Stimulated activated effector memory CD8-positive, alpha-beta T cell treated with anti-CD3 and anti-CD28 coated beads, Interleukin-12 subunit alpha, Interleukin-12 subunit beta, amount 100 ng/mL, for 72 hours (primary cell): ENCODE measurements at regions not wholly inside any gene's neighbourhood (a gene's known extent, or its start where the extent isn't known, plus 50 kb on each side); places are given as distances from the start of the nearest gene placed in this dataset.

ENCODE experiments used
- ATAC-seq: fragments of 150-1000 bp; cut with Tn5 transposase; 2 replicates; pipeline ENCODE4 v1.10.0; 2021
- DNase-seq, 2 donors: peaks; one replicate each; pipeline ENCODE4 v3.0.0; 2021 to 2022; ENCODE audit warnings: low spot score in 2 of 2
- H3K27ac Mint-ChIP-seq: one replicate; pipeline ENCODE4 v1.8.0; 2022; ENCODE audit warnings: mild to moderate bottlenecking, mixed read lengths
- H3K36me3 Mint-ChIP-seq: one replicate; pipeline ENCODE4 v1.8.0; 2022; ENCODE audit warnings: mild to moderate bottlenecking, mixed read lengths
- H3K4me1 Mint-ChIP-seq: one replicate; pipeline ENCODE4 v1.8.0; 2022; ENCODE audit warnings: mixed read lengths
- H3K4me3 Mint-ChIP-seq: one replicate; pipeline ENCODE4 v1.8.0; 2022; ENCODE audit warnings: mild to moderate bottlenecking, mixed read lengths
- H3K9me3 Mint-ChIP-seq: one replicate; pipeline ENCODE4 v1.8.0; 2022; ENCODE audit warnings: mixed read lengths

DNA sequence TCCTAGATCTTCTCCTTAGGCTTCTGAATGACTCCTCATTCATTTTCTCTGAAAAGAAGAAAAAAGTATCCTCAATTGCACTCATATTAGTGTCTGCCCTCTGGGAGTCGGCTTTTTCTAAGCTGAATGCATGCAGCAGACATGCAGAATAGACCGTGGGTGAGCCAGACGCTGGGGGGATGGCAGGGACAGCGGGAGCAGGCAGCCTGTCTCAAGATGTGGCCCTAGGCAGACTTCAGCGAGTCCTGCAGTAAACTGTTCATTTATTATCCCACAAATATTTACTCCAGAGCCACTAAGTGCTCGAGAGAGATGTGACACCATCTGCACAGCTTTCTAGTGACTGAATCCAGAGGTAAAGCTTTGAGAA, 164.9 kb upstream of the RAI14 start:
- DNase-seq (no peak), ATAC-seq (no peak)
- Mint-ChIP-seq H3K36me3 (no peaks in the 10 kb centered on the region), H3K4me3 (no peak overlapping the region), H3K4me1 (peaks cover 3% of the 10 kb centered on the region), H3K27ac (no peak overlapping the region), H3K9me3 (no peaks in the 10 kb centered on the region)

DNA sequence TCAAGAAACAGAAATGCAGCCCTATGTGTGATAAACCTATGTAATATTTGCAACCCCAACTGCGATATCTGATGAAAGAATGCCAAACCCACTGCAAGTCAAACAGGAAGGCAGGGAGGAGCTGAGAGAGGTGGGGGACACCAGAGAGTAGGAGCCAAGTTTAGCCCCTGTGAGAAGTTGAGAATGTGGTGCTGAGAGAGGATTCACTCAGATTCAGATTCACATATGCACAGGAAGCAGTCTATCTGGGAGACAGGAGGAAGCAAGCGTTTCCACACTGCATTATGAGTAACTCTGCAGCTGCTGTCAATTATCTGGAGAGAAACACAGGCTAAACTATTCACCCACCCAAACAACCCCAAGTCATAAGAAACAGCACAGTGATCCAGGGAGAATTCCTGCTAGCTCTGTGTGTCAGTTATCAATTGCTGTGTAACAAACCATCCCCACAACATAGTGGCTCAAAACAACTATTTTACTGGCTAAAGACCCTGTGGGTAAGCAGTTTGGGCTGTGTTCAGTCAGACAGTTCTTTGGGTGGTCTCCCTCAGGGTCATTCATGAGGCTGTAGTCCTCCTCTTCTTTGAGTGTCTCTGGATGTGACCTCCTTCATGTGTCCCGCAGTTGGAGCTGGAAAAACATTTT, 161.9 kb upstream of the RAI14 start:
- Mint-ChIP-seq H3K9me3 (no peaks in the 10 kb centered on the region), H3K4me1 (peaks cover 10% of the 10 kb centered on the region), H3K36me3 (no peaks in the 10 kb centered on the region), H3K27ac (no peak overlapping the region), H3K4me3 (no peak overlapping the region)
- DNase-seq (no peak), ATAC-seq (no peak)

DNA sequence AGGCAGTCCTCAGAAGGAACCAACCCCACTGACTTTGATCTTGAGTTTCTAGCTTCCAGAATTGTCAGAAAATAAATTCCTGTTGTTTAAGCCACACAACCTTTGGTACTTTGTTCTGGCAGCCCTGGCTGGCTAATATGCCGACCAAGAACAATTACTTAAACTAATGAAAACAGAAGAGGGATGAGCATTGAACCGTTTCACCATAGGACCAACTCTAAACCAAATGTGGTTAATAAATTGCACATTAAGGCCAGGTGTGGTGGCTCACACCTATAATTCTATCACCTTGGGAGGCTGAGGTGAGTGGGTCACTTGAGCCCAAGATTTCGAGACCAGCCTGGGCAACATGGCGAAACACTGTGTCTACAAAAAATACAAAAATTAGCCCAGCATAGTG, 160.9 kb upstream of the RAI14 start:
- no peak overlapping the region for H3K27ac Mint-ChIP-seq
- no peaks in the 10 kb centered on the region for H3K9me3 Mint-ChIP-seq
- ATAC-seq (no peak), DNase-seq (no peak)
- peaks cover 14% of the 10 kb centered on the region for H3K4me1 Mint-ChIP-seq
- no peak overlapping the region for H3K4me3 Mint-ChIP-seq
- H3K36me3 Mint-ChIP-seq: no peaks in the 10 kb centered on the region

DNA sequence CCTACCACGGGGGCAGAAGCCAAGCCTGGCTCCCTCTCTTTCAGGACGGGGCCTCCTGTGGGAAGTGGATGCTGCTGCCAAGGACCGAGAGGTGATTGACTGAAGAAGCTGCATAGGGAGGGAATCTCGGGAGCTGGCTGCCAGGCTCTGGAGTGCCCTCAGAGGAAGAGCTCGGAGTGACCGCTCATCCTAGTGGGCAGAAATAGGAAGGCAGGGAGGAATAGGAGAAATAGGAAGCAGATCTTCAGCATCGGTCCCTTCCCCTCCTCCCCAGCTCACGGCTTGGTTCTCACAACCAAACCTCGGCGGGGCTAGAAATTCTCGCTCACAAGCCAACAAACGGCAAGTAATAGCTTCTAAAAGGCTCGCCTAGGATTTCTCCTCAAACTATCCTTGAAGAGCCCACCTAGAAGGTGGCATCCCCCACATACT, 159.9 kb upstream of the RAI14 start:
- Mint-ChIP-seq H3K36me3 (no peaks in the 10 kb centered on the region), H3K27ac (no peak overlapping the region), H3K9me3 (no peaks in the 10 kb centered on the region), H3K4me1 (peaks cover 14% of the 10 kb centered on the region), H3K4me3 (no peak overlapping the region)
- ATAC-seq: no peak
- no peak for DNase-seq

DNA sequence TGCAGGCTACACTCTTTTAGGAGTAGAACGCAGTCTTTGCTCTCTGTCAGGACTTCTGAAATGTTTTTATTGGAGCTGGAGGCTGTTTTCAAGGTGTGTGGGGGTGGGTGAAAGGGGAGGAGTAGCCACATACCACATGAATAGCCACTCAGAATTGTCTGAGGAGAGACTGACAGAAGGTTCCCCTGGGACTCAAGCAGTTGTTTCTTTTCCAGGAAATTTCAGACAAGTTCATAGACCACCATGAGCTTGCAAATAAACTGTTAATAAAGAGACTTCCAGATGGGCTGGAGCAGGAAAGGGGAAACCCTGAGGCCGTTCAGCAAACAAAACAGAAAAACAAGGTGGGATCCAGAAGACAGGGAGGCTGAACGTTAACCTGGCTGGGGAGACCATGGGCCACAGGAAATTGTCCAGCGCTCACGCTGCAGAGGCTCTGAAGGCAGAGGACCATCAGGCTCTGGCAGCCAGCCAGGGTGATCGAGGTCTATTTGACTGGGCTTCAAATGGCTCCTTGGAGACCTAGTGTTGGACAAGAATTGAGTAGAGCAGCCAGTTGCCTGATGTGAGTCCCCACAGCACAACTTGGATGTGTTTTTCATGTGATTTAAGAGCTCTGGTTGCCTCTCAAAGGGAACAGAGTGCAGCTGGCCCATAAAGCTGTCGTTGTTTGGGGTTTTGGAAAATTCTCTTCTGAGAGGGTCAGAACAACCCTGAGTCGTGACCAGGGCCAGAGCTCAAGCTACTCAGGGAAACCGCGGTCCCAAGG, 159.2 kb upstream of the RAI14 start:
- Mint-ChIP-seq H3K4me3 (no peak overlapping the region), H3K36me3 (no peaks in the 10 kb centered on the region), H3K9me3 (no peaks in the 10 kb centered on the region), H3K4me1 (peaks cover 14% of the 10 kb centered on the region), H3K27ac (no peak overlapping the region)
- ATAC-seq: no peak
- DNase-seq: no peak

DNA sequence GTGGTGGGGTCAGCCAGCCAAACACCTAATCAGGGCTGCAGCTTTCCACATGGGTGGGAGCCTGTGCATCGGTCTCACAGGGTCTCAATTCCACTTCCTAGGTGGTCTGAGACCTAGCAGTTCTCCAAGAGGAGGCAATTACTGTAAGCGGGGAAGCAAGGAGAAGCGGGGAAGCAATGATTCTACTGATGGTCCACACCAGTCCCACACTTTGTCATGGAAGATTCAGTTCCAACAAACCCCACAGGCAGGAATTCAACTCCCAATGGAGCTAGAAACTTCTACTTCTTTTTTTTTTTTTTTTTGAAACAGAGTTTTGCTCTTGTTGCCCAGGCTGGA, 158.7 kb upstream of the RAI14 start:
- H3K27ac Mint-ChIP-seq: no peak overlapping the region
- H3K4me1 Mint-ChIP-seq: peaks cover 14% of the 10 kb centered on the region
- no peaks in the 10 kb centered on the region for H3K36me3 Mint-ChIP-seq
- no peak overlapping the region for H3K4me3 Mint-ChIP-seq
- no peak for DNase-seq
- no peaks in the 10 kb centered on the region for H3K9me3 Mint-ChIP-seq
- no peak for ATAC-seq

DNA sequence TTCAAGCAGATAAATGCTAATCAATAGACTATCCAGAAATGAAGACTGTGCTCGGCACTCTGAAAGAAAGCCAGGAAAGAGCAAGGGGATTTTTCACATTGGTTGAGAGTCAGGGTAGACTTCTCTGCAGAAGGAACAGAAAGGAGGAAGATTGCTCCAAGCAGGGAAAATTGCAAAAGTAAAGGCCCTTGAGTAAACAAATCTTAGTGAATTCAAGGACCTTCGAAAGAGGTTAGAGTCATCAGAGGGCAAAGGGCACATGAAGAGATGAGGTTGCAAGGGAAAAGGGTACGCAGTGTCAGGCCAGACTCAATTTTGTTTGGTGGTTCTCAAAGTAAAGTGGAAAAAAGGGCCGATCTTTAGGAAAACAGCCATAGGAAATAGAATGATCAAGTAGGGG, 157.6 kb upstream of the RAI14 start:
- peak overlapping the region; percentile 5 for H3K4me3 Mint-ChIP-seq
- H3K36me3 Mint-ChIP-seq: no peaks in the 10 kb centered on the region
- DNase-seq: no peak
- H3K27ac Mint-ChIP-seq: peak overlapping the region; percentile 8
- ATAC-seq: no peak
- H3K4me1 Mint-ChIP-seq: peaks cover 14% of the 10 kb centered on the region
- no peaks in the 10 kb centered on the region for H3K9me3 Mint-ChIP-seq

DNA sequence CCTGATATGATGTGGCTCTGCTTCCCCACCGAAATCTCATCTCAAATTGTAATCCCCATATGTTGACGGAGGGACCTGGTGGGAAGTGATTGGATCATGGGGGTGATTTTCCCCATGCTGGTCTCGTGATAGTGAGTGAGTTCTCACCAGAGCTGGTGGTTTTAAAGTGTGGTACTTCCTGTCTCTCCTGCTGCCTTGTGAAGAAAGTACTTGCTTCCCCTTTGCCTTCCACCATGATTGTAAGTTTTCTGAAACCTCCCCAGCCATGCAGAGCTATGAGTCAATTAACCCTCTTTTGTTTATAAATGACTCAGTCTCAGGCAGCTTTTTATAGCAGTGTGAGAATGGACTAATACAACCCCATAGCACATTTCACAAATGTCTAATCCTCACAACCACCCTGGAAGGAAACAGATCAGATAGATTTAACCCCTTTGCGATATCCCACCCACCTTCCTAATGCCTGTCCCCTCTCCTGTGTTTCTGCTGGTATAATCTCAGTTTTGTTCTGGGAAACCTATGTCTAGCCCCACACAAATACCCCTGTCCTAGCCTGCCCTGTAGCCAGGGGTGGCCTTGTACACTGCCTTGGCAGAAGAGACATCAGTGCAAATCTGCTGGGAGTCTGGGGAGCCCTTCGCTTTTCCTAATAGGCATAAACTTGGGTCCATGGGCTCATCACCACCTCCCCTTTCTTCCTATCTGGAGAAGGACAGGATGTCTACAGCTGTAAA, 157.0 kb upstream of the RAI14 start:
- Mint-ChIP-seq H3K4me3 (peak overlapping the region; percentile 5), H3K4me1 (peaks cover 14% of the 10 kb centered on the region), H3K9me3 (no peaks in the 10 kb centered on the region), H3K27ac (peak overlapping the region; percentile 8), H3K36me3 (no peaks in the 10 kb centered on the region)
- ATAC-seq (peak; percentile 96), DNase-seq (peak; percentile 8 to 69)

DNA sequence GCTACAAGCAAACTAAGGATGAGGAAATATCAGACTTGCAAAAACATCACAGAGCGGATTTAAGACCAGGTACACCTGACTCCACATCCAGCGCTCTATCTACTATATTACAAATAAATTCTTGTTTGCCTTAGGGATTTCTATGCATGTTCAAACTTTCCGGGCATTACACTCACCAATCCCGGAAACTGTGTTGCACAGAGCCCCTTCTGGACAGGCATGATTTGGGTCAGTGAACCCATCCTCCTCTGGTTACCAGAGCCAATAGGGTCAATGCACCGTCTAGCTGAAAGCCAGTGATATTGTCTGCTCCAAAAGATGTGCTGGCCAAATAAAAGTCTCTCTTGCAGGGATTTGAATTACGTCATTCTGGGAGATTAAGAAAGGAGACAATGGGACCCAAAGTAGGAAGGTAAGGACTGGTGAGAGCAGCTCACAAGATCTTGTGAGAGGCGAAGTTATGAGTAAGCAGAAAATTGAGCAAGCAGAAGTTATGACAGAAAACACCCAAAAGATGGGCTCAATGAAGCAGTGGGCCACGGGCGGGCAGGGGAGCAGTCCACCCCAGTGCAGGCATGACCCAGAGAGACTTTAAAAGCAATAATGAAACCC, 155.8 kb upstream of the RAI14 start:
- no peak for ATAC-seq
- peaks cover 14% of the 10 kb centered on the region for H3K4me1 Mint-ChIP-seq
- H3K27ac Mint-ChIP-seq: no peak overlapping the region
- no peaks in the 10 kb centered on the region for H3K9me3 Mint-ChIP-seq
- H3K36me3 Mint-ChIP-seq: no peaks in the 10 kb centered on the region
- H3K4me3 Mint-ChIP-seq: no peak overlapping the region
- DNase-seq: no peak

DNA sequence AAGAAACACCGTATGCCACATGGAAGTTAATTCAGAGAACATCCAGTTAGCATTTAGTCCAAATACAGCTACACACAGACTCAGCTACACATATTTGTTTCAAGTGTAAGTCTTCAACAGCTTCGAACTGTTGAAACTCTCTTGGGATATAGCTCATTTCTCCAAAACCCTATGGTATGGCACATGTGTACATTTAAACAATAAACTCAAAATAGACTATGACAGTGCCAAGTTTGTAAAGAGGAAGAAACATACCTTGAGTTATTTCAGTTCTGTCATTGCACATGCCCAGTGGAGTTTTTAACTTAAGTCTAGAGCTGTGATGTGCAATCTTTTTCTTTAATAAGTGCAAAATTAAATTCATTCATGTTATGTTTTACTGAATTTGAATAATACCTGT, 155.1 kb upstream of the RAI14 start:
- ATAC-seq (no peak), DNase-seq (no peak)
- Mint-ChIP-seq H3K4me3 (no peak overlapping the region), H3K36me3 (no peaks in the 10 kb centered on the region), H3K27ac (no peak overlapping the region), H3K4me1 (peaks cover 14% of the 10 kb centered on the region), H3K9me3 (no peaks in the 10 kb centered on the region)

DNA sequence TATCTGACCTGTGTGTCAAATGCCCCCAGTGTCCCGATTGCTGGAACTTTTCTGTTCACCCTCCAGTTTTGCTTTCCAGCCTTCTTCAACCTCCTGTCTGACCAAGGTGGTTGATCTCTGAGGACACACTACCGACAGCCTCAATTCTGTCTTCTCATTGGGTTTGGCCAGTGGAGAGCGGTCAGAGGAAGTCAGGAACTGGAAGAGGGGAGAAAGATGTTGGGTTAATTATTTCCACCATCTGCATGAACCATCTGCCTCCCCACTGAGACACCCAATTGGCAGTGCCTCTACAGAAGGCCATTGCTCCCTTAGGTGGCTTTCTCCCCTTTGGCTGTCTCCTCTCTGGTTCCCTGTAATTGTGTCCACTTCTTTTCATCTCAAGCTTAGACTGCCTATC, 154.3 kb upstream of the RAI14 start:
- H3K4me1 Mint-ChIP-seq: peaks cover 14% of the 10 kb centered on the region
- no peak overlapping the region for H3K4me3 Mint-ChIP-seq
- H3K27ac Mint-ChIP-seq: no peak overlapping the region
- H3K9me3 Mint-ChIP-seq: no peaks in the 10 kb centered on the region
- ATAC-seq: no peak
- H3K36me3 Mint-ChIP-seq: no peaks in the 10 kb centered on the region
- DNase-seq: no peak

DNA sequence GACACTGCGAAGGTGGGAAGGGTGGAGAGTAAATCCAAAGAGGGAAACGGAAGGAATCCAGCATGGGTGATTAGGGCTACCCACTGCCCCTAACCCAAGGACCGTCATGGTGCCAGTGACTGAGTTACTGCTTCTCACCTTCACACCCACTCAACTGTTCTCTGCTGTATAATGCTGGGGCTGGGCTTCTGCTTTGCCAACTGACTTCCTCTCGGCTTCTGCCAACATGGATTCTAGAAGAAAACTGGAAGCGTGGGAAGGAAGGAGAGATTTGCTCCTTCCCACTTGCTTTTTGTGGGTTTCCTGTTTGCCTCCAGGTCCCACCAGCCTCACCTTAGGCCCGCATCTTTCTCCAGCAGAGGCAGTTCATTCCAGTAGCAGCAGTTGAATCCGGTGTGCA, 153.5 kb upstream of the RAI14 start:
- Mint-ChIP-seq H3K4me3 (no peak overlapping the region), H3K27ac (no peak overlapping the region), H3K36me3 (no peaks in the 10 kb centered on the region), H3K9me3 (no peaks in the 10 kb centered on the region), H3K4me1 (peaks cover 14% of the 10 kb centered on the region)
- ATAC-seq (no peak), DNase-seq (no peak)

DNA sequence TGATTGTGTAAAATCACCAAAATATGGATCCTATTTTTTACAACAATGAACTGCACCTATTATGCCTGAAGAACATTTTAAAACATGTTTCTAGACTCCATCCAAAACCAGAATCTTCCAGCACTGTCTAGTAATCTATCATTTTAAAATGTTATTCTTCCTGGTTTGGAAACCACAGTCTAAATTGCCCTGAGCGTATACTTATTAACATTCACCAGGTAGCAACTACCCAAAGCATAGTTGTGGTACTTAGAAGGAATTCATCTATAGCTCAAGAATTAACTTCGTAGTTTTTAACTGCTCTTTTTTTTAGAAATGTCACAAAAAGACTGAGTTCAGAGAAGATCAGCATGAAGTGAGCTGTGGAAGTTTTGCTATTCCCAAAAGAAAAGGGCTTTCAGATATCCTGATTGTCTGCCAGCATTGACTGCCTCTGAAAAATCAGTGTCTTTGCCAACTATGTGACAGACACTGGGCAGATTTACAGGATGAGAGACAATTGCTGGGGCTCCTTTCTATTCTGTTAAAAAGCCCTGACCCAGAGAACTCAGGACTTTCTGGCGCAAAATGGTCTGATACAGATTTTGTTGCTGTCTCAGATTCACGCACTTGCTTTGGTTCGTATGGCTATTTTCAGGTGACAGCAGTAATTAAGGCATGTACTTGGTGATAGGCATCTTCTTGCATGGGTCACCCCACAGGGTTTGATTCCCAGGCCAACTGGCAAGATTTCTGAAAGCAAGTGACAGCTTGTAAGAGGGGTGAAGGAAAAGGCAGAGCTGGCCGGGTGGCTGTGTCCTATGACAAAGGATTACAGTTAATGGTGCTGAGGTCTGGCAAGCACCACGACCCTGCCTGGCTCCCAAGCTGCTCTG, 152.5 kb upstream of the RAI14 start:
- H3K4me3 Mint-ChIP-seq: no peak overlapping the region
- no peak for ATAC-seq
- peaks cover 10% of the 10 kb centered on the region for H3K4me1 Mint-ChIP-seq
- DNase-seq: no peak
- H3K27ac Mint-ChIP-seq: no peak overlapping the region
- no peaks in the 10 kb centered on the region for H3K9me3 Mint-ChIP-seq
- no peaks in the 10 kb centered on the region for H3K36me3 Mint-ChIP-seq

DNA sequence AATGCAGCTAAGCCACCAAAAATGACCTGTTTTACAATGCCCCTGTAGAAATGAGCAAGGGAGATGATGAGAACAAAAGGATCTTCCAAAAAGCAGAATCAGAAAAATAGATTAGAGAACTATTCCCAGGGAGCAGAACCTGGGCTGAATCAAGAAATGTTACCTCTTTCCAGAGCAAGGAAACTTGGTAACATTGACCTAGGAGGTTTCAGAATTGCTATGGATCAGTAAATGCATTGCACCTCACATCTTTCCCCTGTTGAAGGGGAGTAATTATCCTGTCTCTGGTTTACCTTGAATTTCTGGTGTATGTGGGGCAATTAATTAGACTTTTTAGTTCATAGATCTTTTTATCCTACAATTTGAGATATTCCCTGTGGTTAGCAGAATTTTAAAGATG, 151.2 kb upstream of the RAI14 start:
- DNase-seq (no peak), ATAC-seq (no peak)
- H3K27ac Mint-ChIP-seq: no peak overlapping the region
- no peak overlapping the region for H3K4me3 Mint-ChIP-seq
- no peaks in the 10 kb centered on the region for H3K4me1 Mint-ChIP-seq
- no peaks in the 10 kb centered on the region for H3K36me3 Mint-ChIP-seq
- no peaks in the 10 kb centered on the region for H3K9me3 Mint-ChIP-seq

DNA sequence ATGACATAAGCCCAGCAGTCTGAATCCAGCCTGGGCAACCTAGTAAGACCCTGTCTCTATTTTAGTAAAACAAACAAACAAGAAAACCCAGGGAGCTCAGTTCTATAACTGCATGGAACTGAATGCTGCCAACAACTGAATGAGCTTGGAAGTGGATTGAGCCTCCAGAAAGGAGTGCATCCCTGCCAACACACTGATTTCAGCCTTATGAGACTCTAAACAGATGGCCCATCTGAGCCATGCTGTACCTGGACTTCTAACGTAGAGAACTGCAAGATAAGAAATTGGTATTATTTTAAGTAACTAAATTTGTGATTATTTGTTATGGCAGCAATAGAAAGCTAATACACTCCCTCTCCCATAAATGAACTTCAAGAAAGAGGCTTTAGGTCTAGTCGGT, 150.4 kb upstream of the RAI14 start:
- Mint-ChIP-seq H3K9me3 (no peaks in the 10 kb centered on the region), H3K4me1 (no peaks in the 10 kb centered on the region), H3K27ac (no peak overlapping the region), H3K36me3 (no peaks in the 10 kb centered on the region), H3K4me3 (no peak overlapping the region)
- ATAC-seq: no peak
- no peak for DNase-seq
